Aorta (tissue), 5 donors: ENCODE measurements at regions not wholly inside any gene's neighbourhood (a gene's known extent, or its start where the extent isn't known, plus 50 kb on each side); places are given as distances from the start of the nearest gene placed in this dataset.

Experiments
- ATAC-seq: fragments of 200-7000 bp; cut with Tn5 transposase; one replicate; pipeline ENCODE4 v1.9.1; 2022; ENCODE audit warnings: moderate library complexity; ENCODE audit not compliant: low FRiP score
- DNase-seq, 2 donors: peaks; one replicate each; pipeline ENCODE4 v3.0.0-alpha.2; 2020
- H3K27ac ChIP-seq, 2 donors: one replicate each; pipeline ENCODE4 v1.5.1; 2013; ENCODE audit warnings: low read length in 2 of 2, mild to moderate bottlenecking in 2 of 2, moderate library complexity in 2 of 2, control low read depth in 1 of 2, inconsistent platforms in 1 of 2, low read depth in 1 of 2
- H3K27me3 ChIP-seq, 2 donors: one replicate each; pipeline ENCODE4 v1.6.1; 2013; ENCODE audit warnings: control low read depth in 1 of 2, low read length in 1 of 2, mild to moderate bottlenecking in 1 of 2, moderate library complexity in 1 of 2; ENCODE audit not compliant: insufficient read depth in 2 of 2, control insufficient read depth in 1 of 2
- H3K36me3 ChIP-seq, 2 donors: one replicate each; pipeline ENCODE4 v1.6.1; 2013; ENCODE audit warnings: control low read depth in 1 of 2, low read length in 1 of 2, mild to moderate bottlenecking in 1 of 2; ENCODE audit not compliant: insufficient read depth in 2 of 2, control insufficient read depth in 1 of 2
- H3K4me1 ChIP-seq, 2 donors: one replicate each; pipeline ENCODE4 v1.6.1; 2013; ENCODE audit warnings: low read length in 2 of 2, control low read depth in 1 of 2, mild to moderate bottlenecking in 1 of 2, moderate library complexity in 1 of 2; ENCODE audit not compliant: insufficient read depth in 2 of 2, control insufficient read depth in 1 of 2
- H3K4me3 ChIP-seq, 2 donors: one replicate each; pipeline ENCODE4 v1.5.1; 2013; ENCODE audit warnings: low read length in 2 of 2, control low read depth in 1 of 2, mild to moderate bottlenecking in 1 of 2
- H3K9me3 ChIP-seq: one replicate; pipeline ENCODE4 v1.6.1; 2013; ENCODE audit warnings: mild to moderate bottlenecking, low read length; ENCODE audit not compliant: control insufficient read depth
- WGBS, 2 donors: extraction: QIAGEN DNeasy Blood & Tissue Kit; methylation state at CpG; one replicate each; pipeline ENCODE4 v1.1.7; 2013; 5-methylcytosine and 5-hydroxymethylcytosine counted together
- intact Hi-C, 2 donors: fragments of 100-400 bp; cut with DNase I; formaldehyde crosslinking; loops; one replicate each; pipeline versions ENCODE4 v1.14.2 to v1.15.0; 2022
- donor health status: healthy with polysubstance abuse.
- donor health status: Bipolar disorder and iron deficiency.
- donor health status: DM: no; HTN: no; CAD: no.
- donor health status: DM: no; HTN: no; CAD: no.
- donor health status: DM: yes; HTN: yes; CAD: no.

- H3K36me3 ChIP-seq: no peaks in the 10 kb centered on the region
- H3K27me3 ChIP-seq: peaks cover 0 to 1% of the 10 kb centered on the region in 2 donors
- ATAC-seq (no peak), DNase-seq (peak in 1 of 2 donors; percentile 40)
- 57 to 60% methylated on average over 7 of the region's 7 CpGs for WGBS, 2 donors
- H3K9me3 ChIP-seq: no peaks in the 10 kb centered on the region
- intact Hi-C loops: no loop called here
- H3K27ac ChIP-seq: no peak overlapping the region
- H3K4me3 ChIP-seq: no peak overlapping the region
- no peaks in the 10 kb centered on the region for H3K4me1 ChIP-seq
These were observed 375.7 kb downstream of the SHANK2 start for GRCh38 chr11:70876685-70877084.

- DNase-seq (peak in 1 of 2 donors; percentile 49), ATAC-seq (no peak)
- Histone ChIP-seq H3K27me3 (peaks cover 0 to 1% of the 10 kb centered on the region in 2 donors), H3K4me1 (no peaks in the 10 kb centered on the region), H3K36me3 (no peaks in the 10 kb centered on the region), H3K27ac (no peak overlapping the region), H3K4me3 (no peak overlapping the region), H3K9me3 (no peaks in the 10 kb centered on the region)
- intact Hi-C loops: no loop called here
- 81 to 82% methylated on average over 12 of the region's 12 CpGs for WGBS, 2 donors
These were observed 375.2 kb downstream of the SHANK2 start for GRCh38 chr11:70877151-70877550.

- ATAC-seq (no peak), DNase-seq (peak in 1 of 2 donors; percentile 45)
- Histone ChIP-seq H3K27me3 (peaks cover 0 to 1% of the 10 kb centered on the region in 2 donors), H3K36me3 (no peaks in the 10 kb centered on the region), H3K27ac (no peak overlapping the region), H3K4me1 (no peaks in the 10 kb centered on the region), H3K9me3 (no peaks in the 10 kb centered on the region), H3K4me3 (no peak overlapping the region)
- intact Hi-C loops: no loop called here
- 77 to 78% methylated on average over 7 of the region's 7 CpGs for WGBS, 2 donors
These were observed 374.0 kb downstream of the SHANK2 start for GRCh38 chr11:70878366-70878765.

- Histone ChIP-seq H3K27ac (no peak overlapping the region), H3K4me1 (no peaks in the 10 kb centered on the region), H3K9me3 (no peaks in the 10 kb centered on the region), H3K36me3 (no peaks in the 10 kb centered on the region), H3K4me3 (no peak overlapping the region), H3K27me3 (no peaks in the 10 kb centered on the region)
- no peak for ATAC-seq
- intact Hi-C loops: no loop called here
- WGBS, 2 donors: 72 to 75% methylated on average over 11 of the region's 11 CpGs
- DNase-seq: peak in 1 of 2 donors; percentile 59
These were observed 372.6 kb downstream of the SHANK2 start for GRCh38 chr11:70879601-70880285.

- DNase-seq (peak in 1 of 2 donors; percentile 57), ATAC-seq (no peak)
- no peaks in the 10 kb centered on the region for H3K27me3 ChIP-seq
- H3K27ac ChIP-seq: no peak overlapping the region
- H3K4me3 ChIP-seq: no peak overlapping the region
- 89 to 90% methylated on average over 5 of the region's 5 CpGs for WGBS, 2 donors
- H3K4me1 ChIP-seq: no peaks in the 10 kb centered on the region
- intact Hi-C loops: no loop called here
- H3K36me3 ChIP-seq: no peaks in the 10 kb centered on the region
- H3K9me3 ChIP-seq: no peaks in the 10 kb centered on the region
These were observed 372.0 kb downstream of the SHANK2 start for GRCh38 chr11:70880416-70880815.

- intact Hi-C loops: no loop called here
- H3K9me3 ChIP-seq: no peaks in the 10 kb centered on the region
- no peak for DNase-seq
- ATAC-seq: no peak
- H3K4me1 ChIP-seq: no peaks in the 10 kb centered on the region
- no peaks in the 10 kb centered on the region for H3K27me3 ChIP-seq
- no peak overlapping the region for H3K4me3 ChIP-seq
- H3K27ac ChIP-seq: no peak overlapping the region
- 56 to 64% methylated on average over 8 of the region's 8 CpGs for WGBS, 2 donors
- no peaks in the 10 kb centered on the region for H3K36me3 ChIP-seq
These were observed 370.2 kb downstream of the SHANK2 start for GRCh38 chr11:70881948-70882715.

- Histone ChIP-seq H3K4me1 (no peaks in the 10 kb centered on the region), H3K27me3 (no peaks in the 10 kb centered on the region), H3K4me3 (no peak overlapping the region), H3K27ac (no peak overlapping the region), H3K9me3 (peaks cover under 1% of the 10 kb centered on the region), H3K36me3 (no peaks in the 10 kb centered on the region)
- 80 to 83% methylated on average over 8 to 9 of the region's 9 CpGs for WGBS, 2 donors
- DNase-seq: no peak
- no peak for ATAC-seq
- intact Hi-C loops: no loop called here
These were observed 369.7 kb downstream of the SHANK2 start for GRCh38 chr11:70882716-70883085.

- Histone ChIP-seq H3K9me3 (peaks cover 1% of the 10 kb centered on the region), H3K4me3 (no peak overlapping the region), H3K4me1 (no peaks in the 10 kb centered on the region), H3K36me3 (no peaks in the 10 kb centered on the region), H3K27me3 (no peaks in the 10 kb centered on the region), H3K27ac (no peak overlapping the region)
- intact Hi-C loops: no loop called here
- WGBS, 2 donors: 86 to 88% methylated on average over 10 to 11 of the region's 11 CpGs
- ATAC-seq: no peak
- no peak for DNase-seq
These were observed 368.9 kb downstream of the SHANK2 start for GRCh38 chr11:70883323-70883940.
